ENCODE measurements at regions not wholly inside any gene's neighbourhood (a gene's known extent, or its start where the extent isn't known, plus 50 kb on each side); places are given as distances from the start of the nearest gene placed in this dataset.

DNA sequence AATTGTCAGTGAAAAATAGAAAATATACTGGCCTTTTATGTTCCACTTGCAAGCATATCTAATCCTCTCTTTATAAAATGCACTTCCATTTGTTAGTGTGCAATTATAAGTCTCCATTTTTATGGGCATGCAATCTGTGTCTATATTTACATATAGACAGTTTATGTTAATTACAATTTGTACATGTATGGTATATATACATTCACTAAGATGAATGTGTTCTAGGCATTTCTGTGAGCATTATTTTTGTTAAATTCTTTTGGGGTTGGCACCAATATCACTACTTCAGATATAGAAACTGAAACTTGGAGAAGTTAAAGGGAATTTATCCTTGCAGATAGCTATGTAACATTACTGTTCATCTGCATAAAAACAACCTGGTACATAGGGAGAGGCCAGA lies 470.8 kb upstream of the LMO3 start:
- TF ChIP-seq, protein P1, sequence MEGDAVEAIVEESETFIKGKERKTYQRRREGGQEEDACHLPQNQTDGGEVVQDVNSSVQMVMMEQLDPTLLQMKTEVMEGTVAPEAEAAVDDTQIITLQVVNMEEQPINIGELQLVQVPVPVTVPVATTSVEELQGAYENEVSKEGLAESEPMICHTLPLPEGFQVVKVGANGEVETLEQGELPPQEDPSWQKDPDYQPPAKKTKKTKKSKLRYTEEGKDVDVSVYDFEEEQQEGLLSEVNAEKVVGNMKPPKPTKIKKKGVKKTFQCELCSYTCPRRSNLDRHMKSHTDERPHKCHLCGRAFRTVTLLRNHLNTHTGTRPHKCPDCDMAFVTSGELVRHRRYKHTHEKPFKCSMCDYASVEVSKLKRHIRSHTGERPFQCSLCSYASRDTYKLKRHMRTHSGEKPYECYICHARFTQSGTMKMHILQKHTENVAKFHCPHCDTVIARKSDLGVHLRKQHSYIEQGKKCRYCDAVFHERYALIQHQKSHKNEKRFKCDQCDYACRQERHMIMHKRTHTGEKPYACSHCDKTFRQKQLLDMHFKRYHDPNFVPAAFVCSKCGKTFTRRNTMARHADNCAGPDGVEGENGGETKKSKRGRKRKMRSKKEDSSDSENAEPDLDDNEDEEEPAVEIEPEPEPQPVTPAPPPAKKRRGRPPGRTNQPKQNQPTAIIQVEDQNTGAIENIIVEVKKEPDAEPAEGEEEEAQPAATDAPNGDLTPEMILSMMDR (conservative IDR thresholded peaks at IDR 0.05), result no peak
- no peak overlapping the region for H3K27ac ChIP-seq

DNA sequence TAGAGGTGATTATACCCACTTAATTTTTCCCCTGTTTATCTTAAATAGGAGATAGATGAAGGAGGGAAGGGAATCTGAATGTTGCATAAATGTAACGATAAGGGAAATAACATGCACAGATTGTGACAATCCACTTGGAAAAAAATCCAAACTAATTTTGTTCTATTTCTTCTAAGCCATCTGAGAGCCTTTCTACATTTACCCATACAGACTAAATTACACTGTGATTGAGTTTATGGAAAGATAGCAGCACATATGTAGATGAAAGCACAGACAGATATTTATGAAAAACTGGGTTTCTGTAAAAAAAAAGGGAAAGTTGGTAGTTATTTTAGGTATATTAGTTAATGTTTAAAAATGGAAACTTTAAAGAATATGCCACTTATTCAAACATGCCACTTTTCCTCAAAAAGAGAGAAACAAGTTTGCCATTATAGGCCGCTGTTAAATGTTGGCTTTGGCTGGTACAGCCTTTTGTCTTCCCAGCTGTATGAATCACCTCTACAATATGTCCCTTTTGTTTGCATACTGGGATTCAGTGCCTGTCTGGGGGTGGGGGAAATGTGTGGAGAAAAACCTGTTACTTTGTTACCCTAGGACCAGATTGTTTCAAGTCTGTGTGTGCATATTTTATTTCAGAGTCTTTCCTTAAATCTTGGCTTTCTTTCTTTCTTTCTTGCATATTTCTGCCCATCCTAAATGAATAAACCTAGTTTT lies 470.2 kb upstream of the LMO3 start:
- no peak overlapping the region for H3K27ac ChIP-seq
- TF ChIP-seq, protein P1 (conservative IDR thresholded peaks at IDR 0.05), result no peak

GRCh38 chr12:17064834-17065233 lies 458.9 kb upstream of the LMO3 start:
- no peak overlapping the region for H3K27ac ChIP-seq
- TF ChIP-seq, protein P1 (conservative IDR thresholded peaks at IDR 0.05), result no peak

DNA sequence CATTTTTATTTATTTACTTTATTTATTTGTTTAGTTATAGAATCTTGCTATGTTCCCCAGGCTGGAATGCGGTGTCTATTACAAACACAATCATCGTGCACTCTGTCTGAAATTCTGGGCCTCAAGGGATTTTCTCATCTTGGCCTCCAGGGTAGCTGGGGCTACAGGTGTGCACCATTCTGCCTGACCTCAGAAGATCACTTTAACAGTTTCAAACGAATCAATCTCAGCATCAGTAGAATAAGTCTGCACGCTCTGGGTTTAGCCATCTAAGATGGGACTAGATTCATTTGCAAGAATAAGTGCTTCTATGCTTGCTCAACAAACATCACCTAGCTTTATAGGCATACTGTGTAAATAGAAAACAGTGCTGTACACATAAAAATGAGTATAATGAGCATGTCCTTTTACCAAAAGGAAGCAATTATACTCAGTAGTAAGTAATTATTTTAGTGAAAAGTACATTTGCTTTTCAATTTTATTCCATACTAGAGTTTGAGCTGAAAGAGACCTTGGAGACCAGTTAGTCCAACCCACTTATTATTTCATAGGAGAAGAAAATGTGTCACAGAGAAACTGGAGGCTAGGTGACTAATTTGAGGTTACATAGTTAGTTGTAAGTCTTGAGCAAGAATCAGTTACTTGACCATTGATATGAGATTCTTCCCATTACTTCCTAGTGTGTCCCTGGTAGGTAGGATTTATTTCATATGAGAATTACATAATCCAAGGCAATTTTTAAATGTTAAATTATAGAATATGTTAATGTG lies 456.5 kb upstream of the LMO3 start:
- no peak overlapping the region for H3K27ac ChIP-seq
- TF ChIP-seq, protein P1 (conservative IDR thresholded peaks at IDR 0.05), result no peak

DNA sequence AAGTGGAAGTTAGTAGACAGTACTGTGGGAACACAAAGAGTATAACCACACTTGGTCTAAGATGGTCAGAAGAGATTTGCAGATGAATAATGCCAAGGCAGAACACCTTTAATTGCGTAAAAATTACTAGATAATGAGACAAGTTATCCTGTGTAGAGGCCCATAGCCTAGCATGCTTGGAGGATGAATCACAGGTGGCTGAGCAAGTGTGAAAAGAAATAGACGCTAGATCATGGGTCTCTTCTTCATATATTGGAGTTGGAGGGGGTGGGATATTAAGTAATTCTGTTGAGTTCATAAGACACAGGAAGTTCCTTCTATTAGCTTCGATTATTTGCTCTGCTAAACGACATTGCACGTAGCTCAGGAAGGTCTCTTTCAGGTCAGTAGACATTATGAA lies 454.3 kb upstream of the LMO3 start:
- no peak overlapping the region for H3K27ac ChIP-seq
- TF ChIP-seq, protein P1 (conservative IDR thresholded peaks at IDR 0.05), result no peak

DNA sequence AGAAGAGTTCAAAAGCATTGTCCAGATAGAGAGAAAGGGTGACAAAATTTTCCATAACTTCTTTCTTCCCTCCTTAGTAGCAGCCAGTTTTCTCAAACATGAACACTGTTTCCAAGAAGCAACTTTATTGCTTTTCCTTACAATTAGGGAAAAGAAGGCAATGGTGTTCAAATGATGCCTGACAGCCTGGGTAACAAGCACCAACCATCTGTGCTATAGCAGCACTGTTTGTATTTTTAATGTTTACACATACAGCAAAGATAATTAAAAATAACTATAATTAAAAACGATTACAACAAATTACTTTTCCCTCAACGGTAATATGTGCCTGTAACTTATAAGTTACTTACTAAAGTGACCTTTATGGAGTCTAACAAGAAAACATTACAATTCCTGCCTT lies 450.6 kb upstream of the LMO3 start:
- TF ChIP-seq, protein P1 (conservative IDR thresholded peaks at IDR 0.05), result no peak
- no peak overlapping the region for H3K27ac ChIP-seq

GRCh38 chr12:17038923-17039322 lies 433.0 kb upstream of the LMO3 start:
- H3K27ac ChIP-seq, result no peak overlapping the region
- TF ChIP-seq, protein P1 (conservative IDR thresholded peaks at IDR 0.05), result no peak

Measured in VCaP (cell line).